WTC11 (cell line): ENCODE measurements at regions not wholly inside any gene's neighbourhood (a gene's known extent, or its start where the extent isn't known, plus 50 kb on each side); places are given as distances from the start of the nearest gene placed in this dataset.

Source experiments
- ATAC-seq: fragments of 200-7000 bp; cut with Tn5 transposase; 2 replicates; pipeline ENCODE4 v1.10.0; 2021; ENCODE audit warnings: mild to moderate bottlenecking, moderate library complexity
- CTCF ChIA-PET: fragments of 300-600 bp; sonication (Branson Sonifier 250); formaldehyde crosslinking; loops from one replicate; lab custom pipeline; 2021; ENCODE audit warnings: antibody characterized with exemption; lab: Charles Lee
- POLR2A ChIA-PET: fragments of 350-600 bp; sonication (Branson Sonifier 250); formaldehyde crosslinking; loops from one replicate; lab custom pipeline; 2021; ENCODE audit warnings: antibody characterized with exemption; lab: Charles Lee
- DNase-seq: peaks from one replicate; pipeline ENCODE4 v3.0.0; 2021; ENCODE audit warnings: low spot score
- H3K27ac Mint-ChIP-seq: 2 replicates; pipeline ENCODE4 v1.8.0; 2021; ENCODE audit warnings: mixed read lengths
- H3K27me3 Mint-ChIP-seq: 2 replicates; pipeline ENCODE4 v1.8.0; 2021; ENCODE audit warnings: low read depth, mild to moderate bottlenecking, moderate library complexity, mixed read lengths
- H3K36me3 Mint-ChIP-seq: 2 replicates; pipeline ENCODE4 v1.8.0; 2021; ENCODE audit warnings: mixed read lengths
- H3K4me1 Mint-ChIP-seq: 2 replicates; pipeline ENCODE4 v1.8.0; 2022; ENCODE audit warnings: mixed read lengths
- H3K4me3 Mint-ChIP-seq: 2 replicates; pipeline ENCODE4 v1.8.0; 2021; ENCODE audit warnings: mild to moderate bottlenecking, moderate library complexity, mixed read lengths
- H3K9me3 Mint-ChIP-seq: 2 replicates; pipeline ENCODE4 v1.8.0; 2021; ENCODE audit warnings: mixed read lengths
- JAZF1 ChIP-seq: fragments of 250-450 bp; sonication (Bioruptor Pico); IDR thresholded peaks from 2 replicates; pipeline ENCODE4 v1.9.0; 2021; ENCODE audit warnings: moderate library complexity, mild to moderate bottlenecking, inconsistent platforms
- NFE2L1 ChIP-seq: sonication (generic); formaldehyde crosslinking; IDR thresholded peaks from 2 replicates; pipeline ENCODE4 v1.8.1; 2023; ENCODE audit warnings: missing genetic modification reagents
- NFYB ChIP-seq: sonication (generic); formaldehyde crosslinking; conservative IDR thresholded peaks from 2 replicates; pipeline ENCODE4 v1.8.0; 2022; ENCODE audit warnings: low read depth, missing genetic modification reagents
- NR3C1 ChIP-seq: sonication (generic); formaldehyde crosslinking; conservative IDR thresholded peaks from 2 replicates; pipeline ENCODE4 v1.8.1; 2023; ENCODE audit warnings: low read depth, mild to moderate bottlenecking, missing genetic modification reagents
- PRRX2 ChIP-seq: fragments of 250-450 bp; sonication (Bioruptor Pico); IDR thresholded peaks from 2 replicates; pipeline ENCODE4 v1.8.0; 2021; ENCODE audit warnings: mild to moderate bottlenecking
- RELA ChIP-seq: sonication (generic); formaldehyde crosslinking; IDR thresholded peaks from 2 replicates; pipeline ENCODE4 v1.8.1; 2022; ENCODE audit warnings: missing genetic modification reagents, mild to moderate bottlenecking, borderline replicate concordance
- SMAD3 ChIP-seq: sonication (generic); formaldehyde crosslinking; IDR thresholded peaks from 2 replicates; pipeline ENCODE4 v1.8.0; 2022; ENCODE audit warnings: missing genetic modification reagents, mild to moderate bottlenecking, borderline replicate concordance
- TEAD1 ChIP-seq: sonication (generic); formaldehyde crosslinking; IDR thresholded peaks from 2 replicates; pipeline ENCODE4 v1.8.0; 2022; ENCODE audit warnings: mild to moderate bottlenecking, missing genetic modification reagents
- TP53 ChIP-seq: sonication (generic); formaldehyde crosslinking; IDR thresholded peaks from 2 replicates; pipeline ENCODE4 v1.8.1; 2023; ENCODE audit warnings: mild to moderate bottlenecking, missing genetic modification reagents
- ZNF263 ChIP-seq: sonication (generic); formaldehyde crosslinking; IDR thresholded peaks from 2 replicates; pipeline ENCODE4 v1.8.1; 2022; ENCODE audit warnings: low read depth, mild to moderate bottlenecking, moderate library complexity, missing genetic modification reagents
- ZNF423 ChIP-seq: fragments of 250-450 bp; sonication (Bioruptor Pico); IDR thresholded peaks from 2 replicates; pipeline ENCODE4 v2.1.2; 2022; ENCODE audit warnings: mild to moderate bottlenecking, moderate library complexity
- TF ChIP-seq, protein P1 (sequence below): sonication (generic); formaldehyde crosslinking; IDR thresholded peaks from 2 replicates; pipeline ENCODE4 v1.8.0; 2022; ENCODE audit warnings: mild to moderate bottlenecking, missing genetic modification reagents
- TF ChIP-seq, protein P2 (sequence below): sonication (generic); formaldehyde crosslinking; IDR thresholded peaks from 2 replicates; pipeline ENCODE4 v1.8.1; 2023; ENCODE audit warnings: mild to moderate bottlenecking, missing genetic modification reagents, moderate library complexity
- TF ChIP-seq, protein P3 (sequence below): sonication (generic); formaldehyde crosslinking; IDR thresholded peaks from 2 replicates; pipeline ENCODE4 v1.8.0; 2023; ENCODE audit warnings: missing genetic modification reagents
- TF ChIP-seq, protein P4 (sequence below): fragments of 250-450 bp; sonication (Bioruptor Pico); IDR thresholded peaks from 2 replicates; pipeline ENCODE4 v1.9.0; 2021; ENCODE audit warnings: mild to moderate bottlenecking
- TF ChIP-seq, protein P5 (sequence below): sonication (generic); formaldehyde crosslinking; conservative IDR thresholded peaks from 2 replicates; pipeline ENCODE4 v1.8.1; 2022; ENCODE audit warnings: mild to moderate bottlenecking, missing genetic modification reagents
- TF ChIP-seq, protein P6 (sequence below): sonication (generic); formaldehyde crosslinking; IDR thresholded peaks from 2 replicates; pipeline ENCODE4 v1.8.1; 2022; ENCODE audit warnings: missing genetic modification reagents, borderline replicate concordance
- TF ChIP-seq, protein P7 (sequence below): sonication (generic); formaldehyde crosslinking; IDR thresholded peaks from 2 replicates; pipeline ENCODE4 v1.8.1; 2022; ENCODE audit warnings: mild to moderate bottlenecking, moderate library complexity, missing genetic modification reagents
- TF ChIP-seq, protein P8 (sequence below): sonication (generic); formaldehyde crosslinking; IDR thresholded peaks from 2 replicates; pipeline ENCODE4 v1.8.1; 2022; ENCODE audit warnings: low read depth, missing genetic modification reagents, borderline replicate concordance
- TF ChIP-seq, protein P9 (sequence below): sonication (generic); formaldehyde crosslinking; IDR thresholded peaks from 2 replicates; pipeline ENCODE4 v1.8.1; 2023; ENCODE audit warnings: mild to moderate bottlenecking, missing genetic modification reagents, moderate library complexity
- TF ChIP-seq, protein P10 (sequence below): sonication (generic); formaldehyde crosslinking; IDR thresholded peaks from 2 replicates; pipeline ENCODE4 v1.8.1; 2023; ENCODE audit warnings: mild to moderate bottlenecking, moderate library complexity, missing genetic modification reagents

DNA sequence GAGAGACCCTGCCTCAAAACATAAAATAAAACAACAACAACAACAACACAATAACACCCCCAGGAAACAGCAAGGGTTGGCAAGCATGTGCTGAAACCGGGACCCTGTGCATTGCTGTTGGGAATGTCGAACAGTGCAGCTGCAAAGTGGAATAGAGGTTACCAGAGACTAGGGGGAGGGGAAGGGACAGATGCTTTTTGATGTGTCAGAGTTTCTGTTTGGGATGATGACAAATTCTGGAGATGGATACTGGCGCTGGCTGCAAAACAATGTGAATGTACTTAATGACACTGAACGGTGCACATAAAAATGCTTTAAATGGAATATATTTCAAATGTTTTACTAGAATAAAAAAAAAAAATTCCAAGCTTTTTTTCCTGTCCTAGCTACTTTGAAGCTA lies 241.8 kb downstream of the TEX36 start:
- H3K27ac Mint-ChIP-seq = no peak overlapping the region
- H3K4me1 Mint-ChIP-seq = no peaks in the 10 kb centered on the region
- DNase-seq (no peak), ATAC-seq (no peak)
- H3K4me3 Mint-ChIP-seq = no peak overlapping the region
- peaks cover 4% of the 10 kb centered on the region for H3K27me3 Mint-ChIP-seq
- no peak for TF ChIP-seq NR3C1 (CRISPR knock-in tag)
- TF ChIP-seq, protein P1, sequence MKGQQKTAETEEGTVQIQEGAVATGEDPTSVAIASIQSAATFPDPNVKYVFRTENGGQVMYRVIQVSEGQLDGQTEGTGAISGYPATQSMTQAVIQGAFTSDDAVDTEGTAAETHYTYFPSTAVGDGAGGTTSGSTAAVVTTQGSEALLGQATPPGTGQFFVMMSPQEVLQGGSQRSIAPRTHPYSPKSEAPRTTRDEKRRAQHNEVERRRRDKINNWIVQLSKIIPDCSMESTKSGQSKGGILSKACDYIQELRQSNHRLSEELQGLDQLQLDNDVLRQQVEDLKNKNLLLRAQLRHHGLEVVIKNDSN (CRISPR knock-in tag) = no peak
- TF ChIP-seq, protein P2, sequence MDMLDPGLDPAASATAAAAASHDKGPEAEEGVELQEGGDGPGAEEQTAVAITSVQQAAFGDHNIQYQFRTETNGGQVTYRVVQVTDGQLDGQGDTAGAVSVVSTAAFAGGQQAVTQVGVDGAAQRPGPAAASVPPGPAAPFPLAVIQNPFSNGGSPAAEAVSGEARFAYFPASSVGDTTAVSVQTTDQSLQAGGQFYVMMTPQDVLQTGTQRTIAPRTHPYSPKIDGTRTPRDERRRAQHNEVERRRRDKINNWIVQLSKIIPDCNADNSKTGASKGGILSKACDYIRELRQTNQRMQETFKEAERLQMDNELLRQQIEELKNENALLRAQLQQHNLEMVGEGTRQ (CRISPR knock-in tag) = no peak
- TF ChIP-seq NFYB (CRISPR knock-in tag) = no peak
- no peak for TF ChIP-seq ZNF263
- no peak for TF ChIP-seq TEAD1 (CRISPR knock-in tag)
- TF ChIP-seq, protein P3, sequence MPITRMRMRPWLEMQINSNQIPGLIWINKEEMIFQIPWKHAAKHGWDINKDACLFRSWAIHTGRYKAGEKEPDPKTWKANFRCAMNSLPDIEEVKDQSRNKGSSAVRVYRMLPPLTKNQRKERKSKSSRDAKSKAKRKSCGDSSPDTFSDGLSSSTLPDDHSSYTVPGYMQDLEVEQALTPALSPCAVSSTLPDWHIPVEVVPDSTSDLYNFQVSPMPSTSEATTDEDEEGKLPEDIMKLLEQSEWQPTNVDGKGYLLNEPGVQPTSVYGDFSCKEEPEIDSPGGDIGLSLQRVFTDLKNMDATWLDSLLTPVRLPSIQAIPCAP (CRISPR knock-in tag) = no peak
- TF ChIP-seq PRRX2 (CRISPR knock-in tag) = no peak
- no peak for TF ChIP-seq RELA
- TF ChIP-seq TP53 = no peak
- POLR2A ChIA-PET = no interaction called here
- H3K9me3 Mint-ChIP-seq = peaks cover 4% of the 10 kb centered on the region
- H3K36me3 Mint-ChIP-seq = no peaks in the 10 kb centered on the region
- CTCF ChIA-PET = interaction anchor here (0.7 kb wide), 1 partner anchor 117 kb away, joined by 3 read pairs; no protein-coding TSS in a partner anchor

DNA sequence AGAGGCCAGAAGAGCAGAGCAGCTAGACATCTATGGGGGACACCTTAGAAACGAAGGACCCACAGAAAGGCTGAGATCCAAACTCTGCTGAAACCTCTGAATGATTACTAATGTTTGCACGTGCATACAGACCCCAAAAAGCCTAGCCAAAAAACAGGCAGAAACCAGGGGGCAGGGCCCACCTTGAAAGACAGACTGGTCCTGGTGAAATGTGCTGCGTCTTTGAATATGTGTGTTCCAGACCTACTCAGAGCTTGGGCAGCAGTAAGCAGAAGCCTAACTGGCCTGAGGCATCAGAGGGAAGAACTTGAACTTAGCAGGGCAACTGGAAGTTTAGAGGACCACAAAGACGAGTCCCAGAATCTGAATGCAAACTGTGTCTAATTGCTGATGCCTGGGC lies 251.8 kb downstream of the TEX36 start:
- ATAC-seq = no peak
- TF ChIP-seq JAZF1 (CRISPR knock-in tag) = no peak
- TF ChIP-seq SMAD3 (CRISPR knock-in tag) = no peak
- TF ChIP-seq, protein P4, sequence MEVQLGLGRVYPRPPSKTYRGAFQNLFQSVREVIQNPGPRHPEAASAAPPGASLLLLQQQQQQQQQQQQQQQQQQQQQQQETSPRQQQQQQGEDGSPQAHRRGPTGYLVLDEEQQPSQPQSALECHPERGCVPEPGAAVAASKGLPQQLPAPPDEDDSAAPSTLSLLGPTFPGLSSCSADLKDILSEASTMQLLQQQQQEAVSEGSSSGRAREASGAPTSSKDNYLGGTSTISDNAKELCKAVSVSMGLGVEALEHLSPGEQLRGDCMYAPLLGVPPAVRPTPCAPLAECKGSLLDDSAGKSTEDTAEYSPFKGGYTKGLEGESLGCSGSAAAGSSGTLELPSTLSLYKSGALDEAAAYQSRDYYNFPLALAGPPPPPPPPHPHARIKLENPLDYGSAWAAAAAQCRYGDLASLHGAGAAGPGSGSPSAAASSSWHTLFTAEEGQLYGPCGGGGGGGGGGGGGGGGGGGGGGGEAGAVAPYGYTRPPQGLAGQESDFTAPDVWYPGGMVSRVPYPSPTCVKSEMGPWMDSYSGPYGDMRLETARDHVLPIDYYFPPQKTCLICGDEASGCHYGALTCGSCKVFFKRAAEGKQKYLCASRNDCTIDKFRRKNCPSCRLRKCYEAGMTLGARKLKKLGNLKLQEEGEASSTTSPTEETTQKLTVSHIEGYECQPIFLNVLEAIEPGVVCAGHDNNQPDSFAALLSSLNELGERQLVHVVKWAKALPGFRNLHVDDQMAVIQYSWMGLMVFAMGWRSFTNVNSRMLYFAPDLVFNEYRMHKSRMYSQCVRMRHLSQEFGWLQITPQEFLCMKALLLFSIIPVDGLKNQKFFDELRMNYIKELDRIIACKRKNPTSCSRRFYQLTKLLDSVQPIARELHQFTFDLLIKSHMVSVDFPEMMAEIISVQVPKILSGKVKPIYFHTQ = no peak
- TF ChIP-seq, protein P5, sequence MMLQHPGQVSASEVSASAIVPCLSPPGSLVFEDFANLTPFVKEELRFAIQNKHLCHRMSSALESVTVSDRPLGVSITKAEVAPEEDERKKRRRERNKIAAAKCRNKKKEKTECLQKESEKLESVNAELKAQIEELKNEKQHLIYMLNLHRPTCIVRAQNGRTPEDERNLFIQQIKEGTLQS (CRISPR knock-in tag) = no peak
- TF ChIP-seq NR3C1 (CRISPR knock-in tag) = no peak
- no peak for TF ChIP-seq NFE2L1 (CRISPR knock-in tag)
- TF ChIP-seq, protein P6, sequence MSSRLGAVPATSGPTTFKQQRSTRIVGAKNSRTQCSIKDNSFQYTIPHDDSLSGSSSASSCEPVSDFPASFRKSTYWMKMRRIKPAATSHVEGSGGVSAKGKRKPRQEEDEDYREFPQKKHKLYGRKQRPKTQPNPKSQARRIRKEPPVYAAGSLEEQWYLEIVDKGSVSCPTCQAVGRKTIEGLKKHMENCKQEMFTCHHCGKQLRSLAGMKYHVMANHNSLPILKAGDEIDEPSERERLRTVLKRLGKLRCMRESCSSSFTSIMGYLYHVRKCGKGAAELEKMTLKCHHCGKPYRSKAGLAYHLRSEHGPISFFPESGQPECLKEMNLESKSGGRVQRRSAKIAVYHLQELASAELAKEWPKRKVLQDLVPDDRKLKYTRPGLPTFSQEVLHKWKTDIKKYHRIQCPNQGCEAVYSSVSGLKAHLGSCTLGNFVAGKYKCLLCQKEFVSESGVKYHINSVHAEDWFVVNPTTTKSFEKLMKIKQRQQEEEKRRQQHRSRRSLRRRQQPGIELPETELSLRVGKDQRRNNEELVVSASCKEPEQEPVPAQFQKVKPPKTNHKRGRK (CRISPR knock-in tag) = no peak
- TF ChIP-seq, protein P7, sequence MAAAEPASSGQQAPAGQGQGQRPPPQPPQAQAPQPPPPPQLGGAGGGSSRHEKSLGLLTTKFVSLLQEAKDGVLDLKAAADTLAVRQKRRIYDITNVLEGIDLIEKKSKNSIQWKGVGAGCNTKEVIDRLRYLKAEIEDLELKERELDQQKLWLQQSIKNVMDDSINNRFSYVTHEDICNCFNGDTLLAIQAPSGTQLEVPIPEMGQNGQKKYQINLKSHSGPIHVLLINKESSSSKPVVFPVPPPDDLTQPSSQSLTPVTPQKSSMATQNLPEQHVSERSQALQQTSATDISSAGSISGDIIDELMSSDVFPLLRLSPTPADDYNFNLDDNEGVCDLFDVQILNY (CRISPR knock-in tag) = no peak
- no peak for TF ChIP-seq ZNF423 (CRISPR knock-in tag)
- TF ChIP-seq, protein P8, sequence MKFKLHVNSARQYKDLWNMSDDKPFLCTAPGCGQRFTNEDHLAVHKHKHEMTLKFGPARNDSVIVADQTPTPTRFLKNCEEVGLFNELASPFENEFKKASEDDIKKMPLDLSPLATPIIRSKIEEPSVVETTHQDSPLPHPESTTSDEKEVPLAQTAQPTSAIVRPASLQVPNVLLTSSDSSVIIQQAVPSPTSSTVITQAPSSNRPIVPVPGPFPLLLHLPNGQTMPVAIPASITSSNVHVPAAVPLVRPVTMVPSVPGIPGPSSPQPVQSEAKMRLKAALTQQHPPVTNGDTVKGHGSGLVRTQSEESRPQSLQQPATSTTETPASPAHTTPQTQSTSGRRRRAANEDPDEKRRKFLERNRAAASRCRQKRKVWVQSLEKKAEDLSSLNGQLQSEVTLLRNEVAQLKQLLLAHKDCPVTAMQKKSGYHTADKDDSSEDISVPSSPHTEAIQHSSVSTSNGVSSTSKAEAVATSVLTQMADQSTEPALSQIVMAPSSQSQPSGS (CRISPR knock-in tag) = no peak
- TF ChIP-seq, protein P9, sequence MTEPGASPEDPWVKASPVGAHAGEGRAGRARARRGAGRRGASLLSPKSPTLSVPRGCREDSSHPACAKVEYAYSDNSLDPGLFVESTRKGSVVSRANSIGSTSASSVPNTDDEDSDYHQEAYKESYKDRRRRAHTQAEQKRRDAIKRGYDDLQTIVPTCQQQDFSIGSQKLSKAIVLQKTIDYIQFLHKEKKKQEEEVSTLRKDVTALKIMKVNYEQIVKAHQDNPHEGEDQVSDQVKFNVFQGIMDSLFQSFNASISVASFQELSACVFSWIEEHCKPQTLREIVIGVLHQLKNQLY (CRISPR knock-in tag) = no peak
- TF ChIP-seq, protein P10, sequence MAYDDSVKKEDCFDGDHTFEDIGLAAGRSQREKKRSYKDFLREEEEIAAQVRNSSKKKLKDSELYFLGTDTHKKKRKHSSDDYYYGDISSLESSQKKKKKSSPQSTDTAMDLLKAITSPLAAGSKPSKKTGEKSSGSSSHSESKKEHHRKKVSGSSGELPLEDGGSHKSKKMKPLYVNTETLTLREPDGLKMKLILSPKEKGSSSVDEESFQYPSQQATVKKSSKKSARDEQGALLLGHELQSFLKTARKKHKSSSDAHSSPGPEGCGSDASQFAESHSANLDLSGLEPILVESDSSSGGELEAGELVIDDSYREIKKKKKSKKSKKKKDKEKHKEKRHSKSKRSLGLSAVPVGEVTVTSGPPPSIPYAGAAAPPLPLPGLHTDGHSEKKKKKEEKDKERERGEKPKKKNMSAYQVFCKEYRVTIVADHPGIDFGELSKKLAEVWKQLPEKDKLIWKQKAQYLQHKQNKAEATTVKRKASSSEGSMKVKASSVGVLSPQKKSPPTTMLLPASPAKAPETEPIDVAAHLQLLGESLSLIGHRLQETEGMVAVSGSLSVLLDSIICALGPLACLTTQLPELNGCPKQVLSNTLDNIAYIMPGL (CRISPR knock-in tag) = no peak
- no peak for TF ChIP-seq PRRX2 (CRISPR knock-in tag)
- TF ChIP-seq, protein P3 (CRISPR knock-in tag) = no peak

More for the DNA sequence above, 251.8 kb downstream of the TEX36 start:
- Mint-ChIP-seq H3K27me3 (no peaks in the 10 kb centered on the region), H3K9me3 (peaks cover 17% of the 10 kb centered on the region), H3K4me3 (no peak overlapping the region), H3K27ac (no peak overlapping the region), H3K36me3 (no peaks in the 10 kb centered on the region), H3K4me1 (no peaks in the 10 kb centered on the region)
- POLR2A ChIA-PET = no interaction called here
- CTCF ChIA-PET = interaction anchor here (1.5 kb wide), 1 partner anchor 17 kb away, joined by 6 read pairs; no protein-coding TSS in a partner anchor
- DNase-seq = no peak
